Inferior parietal cortex (tissue), 1 donor: ENCODE measurements at regions not wholly inside any gene's neighbourhood (a gene's known extent, or its start where the extent isn't known, plus 50 kb on each side); places are given as distances from the start of the nearest gene placed in this dataset.
A peak's percentile ranks its signal among the peaks of the same experiment; 100 is the strongest.

Experiments
- DNase-seq: peaks from one replicate; pipeline ENCODE4 v3.0.0-alpha.2; 2016; ENCODE audit errors: extremely low spot score

- DNase-seq = no peak
Measured at GRCh38 chr11:13104619-13105236, 95.6 kb downstream of the RASSF10 start.

GRCh38 chr11:13105237-13105844 lies 96.2 kb downstream of the RASSF10 start:
- DNase-seq = peak; percentile 47

GRCh38 chr11:13107544-13108044 lies 98.5 kb downstream of the RASSF10 start:
- no peak for DNase-seq

- no peak for DNase-seq
Measured at GRCh38 chr11:13108416-13108815, 99.3 kb downstream of the RASSF10 start.

GRCh38 chr11:13109616-13110015 lies 100.5 kb downstream of the RASSF10 start:
- DNase-seq = no peak

GRCh38 chr11:13110145-13110544 lies 101.0 kb downstream of the RASSF10 start:
- DNase-seq = no peak

GRCh38 chr11:13110929-13111812 lies 102.1 kb downstream of the RASSF10 start:
- no peak for DNase-seq

GRCh38 chr11:13111813-13112130 lies 102.7 kb downstream of the RASSF10 start:
- DNase-seq = no peak

GRCh38 chr11:13114566-13115379 lies 105.7 kb downstream of the RASSF10 start:
- DNase-seq = no peak

- DNase-seq = no peak
Measured at GRCh38 chr11:13115380-13115675, 106.2 kb downstream of the RASSF10 start.

- DNase-seq = no peak
Measured at GRCh38 chr11:13116491-13116890, 107.4 kb downstream of the RASSF10 start.

- DNase-seq = no peak
Measured at GRCh38 chr11:13117344-13117743, 108.2 kb downstream of the RASSF10 start.

- no peak for DNase-seq
Measured at GRCh38 chr11:13118194-13118593, 109.1 kb downstream of the RASSF10 start.

- no peak for DNase-seq
Measured at GRCh38 chr11:13118650-13119049, 109.5 kb downstream of the RASSF10 start.

- no peak for DNase-seq
Measured at GRCh38 chr11:13119361-13119760, 110.2 kb downstream of the RASSF10 start.

GRCh38 chr11:13119941-13120520 lies 110.9 kb downstream of the RASSF10 start:
- no peak for DNase-seq

- no peak for DNase-seq
Measured at GRCh38 chr11:13120691-13121090, 111.6 kb downstream of the RASSF10 start.

GRCh38 chr11:13126430-13126829 lies 117.3 kb downstream of the RASSF10 start:
- no peak for DNase-seq

GRCh38 chr11:13127161-13127560 lies 118.0 kb downstream of the RASSF10 start:
- no peak for DNase-seq

- DNase-seq = no peak
Measured at GRCh38 chr11:13128354-13128753, 119.2 kb downstream of the RASSF10 start.

- no peak for DNase-seq
Measured at GRCh38 chr11:13134066-13134465, 125.0 kb downstream of the RASSF10 start.

- no peak for DNase-seq
Measured at GRCh38 chr11:13134886-13135285, 125.8 kb downstream of the RASSF10 start.
